Activated T-cell treated with anti-CD3 and anti-CD28 coated beads for 4 hours (primary cell): ENCODE measurements at regions not wholly inside any gene's neighbourhood (a gene's known extent, or its start where the extent isn't known, plus 50 kb on each side); places are given as distances from the start of the nearest gene placed in this dataset.

Experiments used
- DNase-seq: peaks from one replicate; pipeline ENCODE4 v3.0.0-alpha.2; 2020

GRCh38 chr2:147547440-147547839 is 297.4 kb upstream of the ACVR2A start:
- no peak for DNase-seq

GRCh38 chr2:147546109-147546508 is 298.7 kb upstream of the ACVR2A start:
- no peak for DNase-seq

GRCh38 chr2:147543056-147543455 is 301.8 kb upstream of the ACVR2A start:
- DNase-seq, result no peak

DNA sequence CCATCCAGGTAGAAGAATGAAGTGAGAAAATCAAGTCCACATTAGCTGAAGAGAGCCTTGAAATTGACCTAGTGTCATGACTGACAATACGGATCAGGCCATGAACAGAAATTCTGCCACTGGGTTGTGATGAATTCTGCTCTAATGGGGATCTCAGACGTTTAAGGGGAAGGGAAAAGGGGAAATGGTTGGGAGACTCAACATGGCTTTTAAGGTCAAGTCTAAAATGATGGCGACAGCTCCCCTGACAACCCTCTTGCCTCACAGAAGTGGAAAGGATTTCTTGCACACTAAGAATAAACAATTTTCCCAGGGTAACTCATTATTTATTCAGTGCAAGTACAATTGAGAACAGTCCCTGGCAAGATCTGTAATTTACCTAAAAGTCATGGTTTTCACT is 302.5 kb upstream of the ACVR2A start:
- no peak for DNase-seq

GRCh38 chr2:147541314-147541713 is 303.5 kb upstream of the ACVR2A start:
- no peak for DNase-seq

- DNase-seq, result no peak
These were observed 306.0 kb upstream of the ACVR2A start for GRCh38 chr2:147538821-147539220.

DNA sequence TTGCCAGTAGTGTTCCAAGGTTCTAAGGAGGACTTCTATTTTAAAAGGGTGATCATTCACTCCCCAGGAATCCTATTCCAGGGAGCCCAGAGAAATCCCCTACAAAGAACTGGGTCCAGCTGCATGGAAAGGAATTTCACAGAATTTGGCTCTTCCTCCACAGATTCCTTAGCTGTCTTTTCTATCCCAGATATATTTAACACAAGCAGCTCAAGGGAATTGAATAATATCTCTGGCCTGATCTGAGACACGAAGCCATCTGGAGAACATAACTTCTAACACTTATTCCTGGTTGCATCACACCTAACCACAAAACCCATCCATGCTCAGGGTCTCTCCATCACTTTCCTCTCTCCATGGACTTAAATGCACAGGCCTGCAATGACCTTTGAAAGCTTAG is 306.7 kb upstream of the ACVR2A start:
- DNase-seq, result no peak

- DNase-seq, result no peak
These were observed 313.6 kb upstream of the ACVR2A start for GRCh38 chr2:147531269-147531668.

DNA sequence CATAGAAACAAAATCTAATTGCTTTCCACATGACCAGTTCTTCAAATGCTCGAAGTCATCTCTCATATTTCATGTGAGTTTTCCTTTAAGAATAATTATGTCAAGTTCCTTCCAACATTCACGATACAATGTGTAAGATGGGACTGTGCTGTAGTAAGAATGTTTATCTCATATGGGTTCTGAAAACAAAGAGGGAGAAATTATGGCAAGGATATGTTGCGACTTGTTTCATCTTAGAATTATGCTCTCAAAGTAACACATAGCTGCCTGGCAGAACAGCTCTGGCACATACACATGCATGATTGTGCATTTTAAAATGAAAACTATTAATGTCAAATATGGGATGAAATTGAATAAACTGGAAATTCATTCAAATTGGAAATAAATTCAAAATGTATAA is 314.8 kb upstream of the ACVR2A start:
- no peak for DNase-seq

- DNase-seq, result no peak
These were observed 318.9 kb upstream of the ACVR2A start for GRCh38 chr2:147525819-147526489.

- DNase-seq, result no peak
These were observed 319.9 kb upstream of the ACVR2A start for GRCh38 chr2:147524912-147525311.

DNA sequence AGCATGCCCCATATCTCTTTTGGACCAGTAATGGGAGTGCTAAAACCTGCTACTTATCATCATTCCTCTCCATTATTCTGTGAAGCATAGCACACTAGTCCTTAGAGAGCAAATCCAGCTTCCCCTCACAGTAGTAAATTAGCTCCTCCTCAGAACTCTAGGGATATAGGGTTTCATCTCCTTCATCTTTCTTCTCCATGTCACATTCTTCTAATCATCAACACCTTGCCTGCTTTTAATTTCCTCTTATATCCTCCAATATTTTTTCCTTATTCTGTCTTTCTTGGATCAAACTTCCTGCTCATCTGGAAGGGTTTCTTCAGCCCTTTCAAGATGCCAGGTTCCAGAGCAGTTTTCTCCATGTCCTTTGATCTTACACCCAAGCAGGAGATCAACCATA is 321.4 kb upstream of the ACVR2A start:
- no peak for DNase-seq

DNA sequence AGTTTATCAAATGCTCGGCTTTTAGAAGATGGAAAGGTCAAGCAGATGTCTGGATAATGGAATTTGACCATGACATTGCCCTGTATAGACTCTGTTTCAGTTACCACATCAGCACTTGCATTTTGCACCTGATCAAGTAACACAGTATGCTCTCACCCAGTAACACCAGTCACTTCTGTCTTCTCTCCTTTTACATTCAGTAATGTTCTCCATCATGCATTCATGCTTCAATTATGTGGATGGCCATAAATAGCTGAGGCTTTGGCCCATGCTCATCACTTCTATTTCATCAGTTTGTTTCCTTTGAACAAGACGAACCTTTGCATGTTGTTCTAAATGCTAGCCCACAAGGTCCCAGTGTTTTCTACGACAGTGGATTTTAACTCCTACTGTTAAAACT is 322.9 kb upstream of the ACVR2A start:
- DNase-seq, result no peak

GRCh38 chr2:147520817-147521216 is 324.0 kb upstream of the ACVR2A start:
- no peak for DNase-seq

GRCh38 chr2:147519178-147519577 is 325.7 kb upstream of the ACVR2A start:
- DNase-seq, result no peak

DNA sequence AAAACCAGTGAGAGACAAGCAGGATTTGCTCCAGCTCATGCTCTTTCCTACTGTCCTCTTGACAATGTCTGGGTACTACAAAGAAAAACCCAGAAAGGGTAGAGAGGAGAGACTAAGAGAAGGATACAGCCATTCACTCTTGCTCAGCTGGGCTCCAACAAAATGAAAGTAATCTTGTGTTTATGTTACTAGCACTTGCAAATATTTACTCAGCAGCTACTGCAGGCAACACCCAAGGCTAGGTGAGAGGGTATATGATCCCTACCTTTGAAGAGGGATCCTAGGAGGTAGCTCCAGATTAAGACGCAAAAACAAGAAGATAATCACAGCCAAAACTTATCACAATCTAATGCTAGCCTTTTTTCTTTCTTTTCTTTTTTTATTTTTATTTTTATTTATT is 329.6 kb upstream of the ACVR2A start:
- DNase-seq, result no peak

GRCh38 chr2:147512206-147512605 is 332.6 kb upstream of the ACVR2A start:
- no peak for DNase-seq

DNA sequence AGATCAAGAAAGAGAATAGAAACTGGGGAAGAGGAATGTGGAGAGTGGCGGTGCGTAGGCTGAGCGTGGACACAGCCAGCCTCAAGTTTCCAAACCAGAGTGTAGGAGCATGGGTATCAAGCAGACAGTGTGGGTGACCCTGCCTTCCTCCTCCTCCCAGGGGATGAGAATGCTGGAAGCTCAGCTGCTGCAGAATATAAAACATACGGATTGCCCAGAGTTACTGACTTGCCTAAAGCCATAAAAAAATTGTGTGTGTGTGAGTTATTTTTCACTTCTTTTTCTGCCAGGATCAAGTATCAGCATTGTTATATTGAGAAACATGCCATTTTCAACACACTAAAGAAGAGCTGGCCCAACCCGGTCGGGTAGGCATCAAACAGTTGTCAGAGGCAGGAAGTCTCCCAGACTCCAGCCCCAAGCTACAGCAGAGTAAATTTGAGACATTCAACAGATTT is 333.3 kb upstream of the ACVR2A start:
- no peak for DNase-seq

DNA sequence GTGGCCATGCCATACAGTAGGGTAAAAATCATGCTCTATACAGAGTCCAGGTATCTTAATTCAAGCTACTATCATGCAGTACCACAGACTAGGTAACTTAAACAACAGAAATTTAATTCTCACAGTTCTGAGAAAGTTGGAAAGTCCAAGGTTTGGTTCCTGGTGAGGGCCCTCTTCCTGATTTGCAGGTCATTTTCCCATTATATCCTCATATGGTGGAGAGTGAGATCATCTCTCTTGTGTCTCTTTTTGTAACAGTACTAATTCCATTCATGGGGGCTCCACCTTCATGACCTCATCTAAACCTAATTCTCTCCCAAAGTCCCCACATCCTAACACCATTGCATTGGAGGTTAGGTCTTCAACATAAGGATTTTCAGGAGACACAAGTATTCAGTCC is 335.0 kb upstream of the ACVR2A start:
- no peak for DNase-seq

DNA sequence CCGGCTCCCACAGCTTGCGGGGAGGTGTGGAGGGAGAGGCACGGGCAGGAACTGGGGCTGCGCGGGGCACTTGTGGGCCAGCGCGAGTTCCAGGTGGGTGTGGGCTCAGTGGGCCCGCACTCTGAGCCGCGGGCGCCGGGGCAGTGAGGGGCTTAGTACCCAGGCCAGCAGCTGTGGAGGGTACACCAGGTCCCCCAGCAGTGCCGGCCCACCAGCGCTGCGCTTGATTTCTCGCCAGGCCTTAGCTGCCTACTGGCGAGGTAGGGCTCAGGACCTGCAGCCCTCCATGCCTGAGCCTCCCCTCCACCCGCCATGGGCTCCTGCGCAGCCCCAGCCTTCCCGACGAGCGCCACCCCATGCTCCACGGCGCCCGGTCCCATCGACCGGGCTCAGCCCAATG is 337.9 kb upstream of the ACVR2A start:
- no peak for DNase-seq

- DNase-seq, result no peak
These were observed 342.0 kb upstream of the ACVR2A start for GRCh38 chr2:147502711-147503290.

DNA sequence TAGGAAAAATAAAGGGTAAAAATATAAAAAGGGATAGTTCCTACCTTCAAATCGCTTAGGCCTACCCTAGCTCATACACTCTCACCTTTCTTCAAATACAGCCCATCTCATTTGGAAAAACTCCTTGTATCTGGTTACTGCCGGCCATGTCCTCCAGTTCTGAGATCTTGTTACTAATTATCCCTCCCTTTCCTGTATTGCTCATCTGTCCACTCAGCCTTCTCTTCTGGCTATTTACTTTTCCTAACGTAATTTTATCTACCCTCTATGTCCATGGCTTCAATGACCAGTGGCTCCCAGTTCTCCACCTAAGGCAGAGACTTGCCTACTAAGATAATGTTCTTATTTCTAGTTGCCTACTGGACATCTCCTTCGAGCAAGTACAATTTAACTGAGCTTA is 342.9 kb upstream of the ACVR2A start:
- DNase-seq, result no peak

GRCh38 chr2:147500819-147501395 is 343.9 kb upstream of the ACVR2A start:
- no peak for DNase-seq

DNA sequence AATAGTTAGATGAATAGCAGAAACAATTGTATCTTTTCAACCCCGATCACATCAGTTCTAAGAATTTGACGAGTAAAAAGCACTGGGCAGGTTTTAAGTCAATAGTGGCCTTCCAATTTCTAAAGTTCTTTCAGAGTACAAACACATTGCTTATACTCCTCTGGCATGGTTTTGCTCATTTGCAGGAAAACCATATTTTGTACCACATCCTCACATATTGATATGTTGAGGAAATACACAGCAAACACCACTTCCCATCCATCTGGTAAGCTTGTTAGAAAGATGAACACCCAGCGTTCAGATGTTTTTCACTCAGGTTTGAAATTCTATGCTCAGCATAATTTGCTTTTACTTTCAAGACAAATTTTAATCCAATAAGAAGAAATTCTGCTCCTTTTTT is 344.6 kb upstream of the ACVR2A start:
- DNase-seq, result no peak

DNA sequence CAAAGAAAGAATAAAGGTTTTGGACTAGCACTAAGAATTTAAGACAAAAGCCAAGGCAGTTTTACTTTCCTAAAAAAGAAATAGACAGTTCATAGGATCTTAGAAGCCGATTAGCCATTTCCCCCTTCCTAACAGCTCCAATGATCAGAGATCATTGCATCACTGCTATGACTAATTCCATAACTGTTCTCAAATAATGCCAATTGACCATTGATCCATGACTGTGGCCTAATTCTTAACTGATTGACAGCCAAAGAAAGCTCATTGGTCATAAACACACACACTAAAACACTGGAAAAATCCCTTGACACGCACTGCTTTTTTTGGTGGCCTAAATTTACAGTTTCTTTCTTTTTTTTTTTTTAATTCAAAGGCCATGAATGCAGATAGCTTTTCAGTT is 345.0 kb upstream of the ACVR2A start:
- no peak for DNase-seq
